ENCODE measurements at regions not wholly inside any gene's neighbourhood (a gene's known extent, or its start where the extent isn't known, plus 50 kb on each side); places are given as distances from the start of the nearest gene placed in this dataset.

GRCh38 chr13:89748716-89749115 is 1598.8 kb upstream of the MIR17HG start:
- H3K9me2 ChIP-seq (replicated peaks; ENCODE audit: control insufficient read depth, low read length) = no peaks in the 10 kb centered on the region
- H3K4me1 ChIP-seq (ENCODE audit: control insufficient read depth, low read length) = no peaks in the 10 kb centered on the region
- no peaks in the 10 kb centered on the region for H3K36me3 ChIP-seq (ENCODE audit: control insufficient read depth, low read length)
- no peak overlapping the region for H3K4me3 ChIP-seq (ENCODE audit: low read length)
- no peaks in the 10 kb centered on the region for H3F3A ChIP-seq (ENCODE audit: control insufficient read depth, insufficient read depth)
- no peaks in the 10 kb centered on the region for H3K9me3 ChIP-seq (ENCODE audit: control insufficient read depth, insufficient read depth, low read length)
- H3K27ac ChIP-seq (ENCODE audit: low read depth, low read length) = no peak overlapping the region
- TF ChIP-seq, protein P1, sequence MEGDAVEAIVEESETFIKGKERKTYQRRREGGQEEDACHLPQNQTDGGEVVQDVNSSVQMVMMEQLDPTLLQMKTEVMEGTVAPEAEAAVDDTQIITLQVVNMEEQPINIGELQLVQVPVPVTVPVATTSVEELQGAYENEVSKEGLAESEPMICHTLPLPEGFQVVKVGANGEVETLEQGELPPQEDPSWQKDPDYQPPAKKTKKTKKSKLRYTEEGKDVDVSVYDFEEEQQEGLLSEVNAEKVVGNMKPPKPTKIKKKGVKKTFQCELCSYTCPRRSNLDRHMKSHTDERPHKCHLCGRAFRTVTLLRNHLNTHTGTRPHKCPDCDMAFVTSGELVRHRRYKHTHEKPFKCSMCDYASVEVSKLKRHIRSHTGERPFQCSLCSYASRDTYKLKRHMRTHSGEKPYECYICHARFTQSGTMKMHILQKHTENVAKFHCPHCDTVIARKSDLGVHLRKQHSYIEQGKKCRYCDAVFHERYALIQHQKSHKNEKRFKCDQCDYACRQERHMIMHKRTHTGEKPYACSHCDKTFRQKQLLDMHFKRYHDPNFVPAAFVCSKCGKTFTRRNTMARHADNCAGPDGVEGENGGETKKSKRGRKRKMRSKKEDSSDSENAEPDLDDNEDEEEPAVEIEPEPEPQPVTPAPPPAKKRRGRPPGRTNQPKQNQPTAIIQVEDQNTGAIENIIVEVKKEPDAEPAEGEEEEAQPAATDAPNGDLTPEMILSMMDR (IDR thresholded peaks at IDR 0.05; ENCODE audit: low read depth, low read length, poor library complexity, severe bottlenecking) = no peak
- no peak for TF ChIP-seq EZH2phosphoT487 (IDR thresholded peaks at IDR 0.05; ENCODE audit: borderline replicate concordance, low read length)
- H3K79me2 ChIP-seq (ENCODE audit: control insufficient read depth, low read length) = no peaks in the 10 kb centered on the region
- H3K27me3 ChIP-seq (ENCODE audit: control insufficient read depth, low read length) = no peaks in the 10 kb centered on the region
- H3K4me2 ChIP-seq (ENCODE audit: low read length) = no peak overlapping the region
- no peaks in the 10 kb centered on the region for H4K20me1 ChIP-seq (ENCODE audit: control insufficient read depth, insufficient read depth, low read depth, low read length)

GRCh38 chr13:89749888-89750287 is 1597.6 kb upstream of the MIR17HG start:
- Histone ChIP-seq H3K27me3 (ENCODE audit: control insufficient read depth, low read length) (no peaks in the 10 kb centered on the region), H3K9me2 (replicated peaks; ENCODE audit: control insufficient read depth, low read length) (no peaks in the 10 kb centered on the region), H3K4me2 (ENCODE audit: low read length) (no peak overlapping the region), H3K4me3 (ENCODE audit: low read length) (no peak overlapping the region), H3F3A (ENCODE audit: control insufficient read depth, insufficient read depth) (no peaks in the 10 kb centered on the region), H3K9me3 (ENCODE audit: control insufficient read depth, insufficient read depth, low read length) (no peaks in the 10 kb centered on the region), H3K4me1 (ENCODE audit: control insufficient read depth, low read length) (no peaks in the 10 kb centered on the region), H3K36me3 (ENCODE audit: control insufficient read depth, low read length) (no peaks in the 10 kb centered on the region), H4K20me1 (ENCODE audit: control insufficient read depth, insufficient read depth, low read depth, low read length) (no peaks in the 10 kb centered on the region), H3K27ac (ENCODE audit: low read depth, low read length) (no peak overlapping the region), H3K79me2 (ENCODE audit: control insufficient read depth, low read length) (no peaks in the 10 kb centered on the region)
- TF ChIP-seq, protein P1 (IDR thresholded peaks at IDR 0.05; ENCODE audit: low read depth, low read length, poor library complexity, severe bottlenecking) = no peak
- no peak for TF ChIP-seq EZH2phosphoT487 (IDR thresholded peaks at IDR 0.05; ENCODE audit: borderline replicate concordance, low read length)

DNA sequence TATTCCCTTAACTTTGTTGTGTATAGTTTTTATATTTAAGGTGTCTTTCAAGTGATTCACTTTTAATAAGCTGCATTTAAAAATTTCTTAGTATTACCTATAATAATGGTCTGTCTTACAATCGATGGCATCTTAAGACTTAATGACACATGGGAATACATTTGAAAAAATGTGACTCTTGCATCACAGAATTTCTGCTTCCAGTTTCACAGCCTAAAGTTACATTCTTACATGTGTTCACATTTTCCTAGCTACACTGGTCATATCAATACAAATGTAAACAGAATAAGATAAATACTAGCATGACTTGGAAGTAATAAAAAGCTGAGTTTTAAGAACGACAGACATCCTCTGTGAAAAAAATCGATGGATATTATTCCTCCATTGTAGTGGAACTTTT is 1597.1 kb upstream of the MIR17HG start:
- TF ChIP-seq, protein P1 (IDR thresholded peaks at IDR 0.05; ENCODE audit: low read depth, low read length, poor library complexity, severe bottlenecking) = no peak
- no peak for TF ChIP-seq EZH2phosphoT487 (IDR thresholded peaks at IDR 0.05; ENCODE audit: borderline replicate concordance, low read length)
- H3K27me3 ChIP-seq (ENCODE audit: control insufficient read depth, low read length) = no peaks in the 10 kb centered on the region
- H3K27ac ChIP-seq (ENCODE audit: low read depth, low read length) = no peak overlapping the region
- H4K20me1 ChIP-seq (ENCODE audit: control insufficient read depth, insufficient read depth, low read depth, low read length) = no peaks in the 10 kb centered on the region
- no peaks in the 10 kb centered on the region for H3K79me2 ChIP-seq (ENCODE audit: control insufficient read depth, low read length)
- no peaks in the 10 kb centered on the region for H3K9me3 ChIP-seq (ENCODE audit: control insufficient read depth, insufficient read depth, low read length)
- H3K36me3 ChIP-seq (ENCODE audit: control insufficient read depth, low read length) = no peaks in the 10 kb centered on the region
- H3F3A ChIP-seq (ENCODE audit: control insufficient read depth, insufficient read depth) = no peaks in the 10 kb centered on the region
- no peaks in the 10 kb centered on the region for H3K9me2 ChIP-seq (replicated peaks; ENCODE audit: control insufficient read depth, low read length)
- no peak overlapping the region for H3K4me2 ChIP-seq (ENCODE audit: low read length)
- H3K4me1 ChIP-seq (ENCODE audit: control insufficient read depth, low read length) = no peaks in the 10 kb centered on the region
- no peak overlapping the region for H3K4me3 ChIP-seq (ENCODE audit: low read length)
